A673 (cell line): ENCODE measurements at regions not wholly inside any gene's neighbourhood (a gene's known extent, or its start where the extent isn't known, plus 50 kb on each side); places are given as distances from the start of the nearest gene placed in this dataset.

Experiments
- CTCF ChIP-seq: fragments of 300-800, 200-600 bp; sonication (generic); conservative IDR thresholded peaks from 2 replicates; pipeline ENCODE4 v1.5.1; 2017; ENCODE audit warnings: low read depth, mild to moderate bottlenecking, antibody characterized with exemption, low read length, moderate library complexity, mixed read lengths
- EZH2 ChIP-seq: fragments of 200-600 bp; sonication (generic); IDR thresholded peaks from 2 replicates; pipeline ENCODE4 v1.6.1; 2017; ENCODE audit warnings: borderline replicate concordance, low read depth, mild to moderate bottlenecking, mixed read lengths, antibody characterized with exemption, low read length; ENCODE audit not compliant: poor library complexity, severe bottlenecking

GRCh38 chr7:46533946-46534345 lies 612.9 kb upstream of the IGFBP3 start:
- TF ChIP-seq CTCF = no peak
- TF ChIP-seq EZH2 = no peak
